ENCODE measurements at regions not wholly inside any gene's neighbourhood (a gene's known extent, or its start where the extent isn't known, plus 50 kb on each side); places are given as distances from the start of the nearest gene placed in this dataset.

DNA sequence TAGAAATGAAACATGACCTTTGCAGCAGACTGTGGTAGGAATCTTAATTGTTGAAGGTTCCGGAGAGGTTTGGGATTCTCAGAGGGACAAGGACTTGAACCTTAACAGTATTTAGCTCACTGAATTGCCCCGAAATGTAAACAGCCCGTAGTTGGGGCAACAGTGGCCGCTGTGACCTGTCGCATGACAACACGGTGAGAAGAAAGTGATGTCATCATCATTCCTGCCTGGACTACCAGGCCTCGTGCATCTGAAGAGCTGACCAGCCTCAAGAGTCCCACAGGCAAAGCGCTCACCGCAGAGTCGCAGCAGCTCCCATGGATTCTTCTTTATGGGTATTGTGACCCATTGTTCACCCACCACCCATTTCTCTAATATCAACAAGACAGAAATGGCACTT is 250.6 kb downstream of the KLF6 start:
- no peak for DNase-seq (ENCODE audit: low spot score in 2 of 2, unreplicated experiment in 2 of 2)
- Mint-ChIP-seq H3K36me3 (no peaks in the 10 kb centered on the region), H3K4me1 (peaks cover 14% of the 10 kb centered on the region), H3K4me3 (no peak overlapping the region), H3K9me3 (no peaks in the 10 kb centered on the region), H3K27ac (no peak overlapping the region), H3K27me3 (ENCODE audit: low read depth) (no peaks in the 10 kb centered on the region)
- TF ChIP-seq, protein P1, sequence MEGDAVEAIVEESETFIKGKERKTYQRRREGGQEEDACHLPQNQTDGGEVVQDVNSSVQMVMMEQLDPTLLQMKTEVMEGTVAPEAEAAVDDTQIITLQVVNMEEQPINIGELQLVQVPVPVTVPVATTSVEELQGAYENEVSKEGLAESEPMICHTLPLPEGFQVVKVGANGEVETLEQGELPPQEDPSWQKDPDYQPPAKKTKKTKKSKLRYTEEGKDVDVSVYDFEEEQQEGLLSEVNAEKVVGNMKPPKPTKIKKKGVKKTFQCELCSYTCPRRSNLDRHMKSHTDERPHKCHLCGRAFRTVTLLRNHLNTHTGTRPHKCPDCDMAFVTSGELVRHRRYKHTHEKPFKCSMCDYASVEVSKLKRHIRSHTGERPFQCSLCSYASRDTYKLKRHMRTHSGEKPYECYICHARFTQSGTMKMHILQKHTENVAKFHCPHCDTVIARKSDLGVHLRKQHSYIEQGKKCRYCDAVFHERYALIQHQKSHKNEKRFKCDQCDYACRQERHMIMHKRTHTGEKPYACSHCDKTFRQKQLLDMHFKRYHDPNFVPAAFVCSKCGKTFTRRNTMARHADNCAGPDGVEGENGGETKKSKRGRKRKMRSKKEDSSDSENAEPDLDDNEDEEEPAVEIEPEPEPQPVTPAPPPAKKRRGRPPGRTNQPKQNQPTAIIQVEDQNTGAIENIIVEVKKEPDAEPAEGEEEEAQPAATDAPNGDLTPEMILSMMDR (IDR thresholded peaks at IDR 0.05; ENCODE audit: unreplicated experiment) = no peak

DNA sequence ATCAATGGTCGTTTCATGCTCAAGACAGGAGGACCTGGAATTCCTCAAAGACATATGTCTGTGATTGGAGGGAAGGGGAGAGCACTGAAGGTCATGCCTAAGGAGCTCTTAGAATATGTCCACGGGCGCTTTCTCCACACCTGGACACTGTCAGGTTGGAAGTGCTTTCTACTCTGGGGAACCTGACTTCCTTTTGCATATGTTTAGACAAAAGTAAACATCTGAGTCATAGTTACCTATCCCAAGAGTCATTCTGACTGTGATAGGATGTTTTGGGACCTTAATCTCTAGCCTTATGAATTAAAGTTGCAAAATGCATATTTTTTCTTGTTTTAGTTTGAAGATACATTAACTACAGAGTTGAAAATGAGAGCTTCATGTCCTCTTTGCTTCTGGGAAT is 251.7 kb downstream of the KLF6 start:
- H3K4me3 Mint-ChIP-seq = no peak overlapping the region
- H3K27ac Mint-ChIP-seq = no peak overlapping the region

DNA sequence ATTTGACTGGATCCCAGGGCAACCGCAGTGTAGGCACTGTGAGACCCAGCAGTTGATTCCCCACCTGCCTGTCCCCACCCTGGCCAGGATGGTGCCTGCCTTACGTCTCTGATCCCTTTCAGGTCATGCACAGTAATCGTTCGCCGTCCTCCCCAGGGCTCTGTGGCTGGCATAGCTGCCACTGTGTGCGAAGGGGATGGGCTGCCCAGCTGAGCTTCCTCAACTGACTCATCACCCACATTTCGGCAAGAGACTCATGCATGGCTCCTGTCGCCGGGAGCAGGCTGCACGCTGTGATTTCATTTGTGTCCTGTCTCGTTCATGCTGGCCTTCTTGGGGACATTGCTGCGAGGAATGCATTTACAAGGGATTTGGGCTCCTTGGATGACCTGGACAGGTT is 252.4 kb downstream of the KLF6 start:
- DNase-seq (ENCODE audit: low spot score in 2 of 2, unreplicated experiment in 2 of 2) = no peak
- Mint-ChIP-seq H3K4me3 (no peak overlapping the region), H3K4me1 (peaks cover 2% of the 10 kb centered on the region), H3K36me3 (no peaks in the 10 kb centered on the region), H3K27me3 (ENCODE audit: low read depth) (no peaks in the 10 kb centered on the region), H3K9me3 (no peaks in the 10 kb centered on the region), H3K27ac (no peak overlapping the region)
- TF ChIP-seq, protein P1 (IDR thresholded peaks at IDR 0.05; ENCODE audit: unreplicated experiment) = no peak

More for the DNA sequence above, 251.7 kb downstream of the KLF6 start:
- Mint-ChIP-seq H3K36me3 (no peaks in the 10 kb centered on the region), H3K4me1 (peaks cover 4% of the 10 kb centered on the region), H3K9me3 (no peaks in the 10 kb centered on the region), H3K27me3 (ENCODE audit: low read depth) (no peaks in the 10 kb centered on the region)
- TF ChIP-seq, protein P1 (IDR thresholded peaks at IDR 0.05; ENCODE audit: unreplicated experiment) = no peak
- DNase-seq (ENCODE audit: low spot score in 2 of 2, unreplicated experiment in 2 of 2) = no peak

DNA sequence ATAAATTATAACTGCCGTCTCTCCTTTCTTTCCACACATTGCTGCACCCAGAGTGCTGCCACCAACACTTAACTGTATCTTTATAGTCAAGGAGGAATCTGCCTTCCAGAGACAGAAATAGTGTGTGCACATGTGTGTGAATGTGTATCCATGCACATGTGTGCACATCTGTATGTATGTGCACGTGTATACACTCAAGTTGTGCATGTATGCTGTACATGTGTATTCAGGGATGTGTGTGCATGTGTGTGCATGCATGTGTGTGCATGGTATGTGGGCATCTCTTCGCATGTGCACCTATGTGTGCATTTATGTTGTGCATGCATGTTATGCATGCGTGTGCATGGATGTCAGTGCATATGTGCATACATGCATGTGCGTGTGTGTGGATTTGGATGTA is 253.3 kb downstream of the KLF6 start:
- Mint-ChIP-seq H3K9me3 (no peaks in the 10 kb centered on the region), H3K27ac (no peak overlapping the region), H3K4me3 (no peak overlapping the region), H3K36me3 (no peaks in the 10 kb centered on the region), H3K4me1 (peaks cover 6% of the 10 kb centered on the region), H3K27me3 (ENCODE audit: low read depth) (no peaks in the 10 kb centered on the region)
- TF ChIP-seq, protein P1 (IDR thresholded peaks at IDR 0.05; ENCODE audit: unreplicated experiment) = no peak
- no peak for DNase-seq (ENCODE audit: low spot score in 2 of 2, unreplicated experiment in 2 of 2)

DNA sequence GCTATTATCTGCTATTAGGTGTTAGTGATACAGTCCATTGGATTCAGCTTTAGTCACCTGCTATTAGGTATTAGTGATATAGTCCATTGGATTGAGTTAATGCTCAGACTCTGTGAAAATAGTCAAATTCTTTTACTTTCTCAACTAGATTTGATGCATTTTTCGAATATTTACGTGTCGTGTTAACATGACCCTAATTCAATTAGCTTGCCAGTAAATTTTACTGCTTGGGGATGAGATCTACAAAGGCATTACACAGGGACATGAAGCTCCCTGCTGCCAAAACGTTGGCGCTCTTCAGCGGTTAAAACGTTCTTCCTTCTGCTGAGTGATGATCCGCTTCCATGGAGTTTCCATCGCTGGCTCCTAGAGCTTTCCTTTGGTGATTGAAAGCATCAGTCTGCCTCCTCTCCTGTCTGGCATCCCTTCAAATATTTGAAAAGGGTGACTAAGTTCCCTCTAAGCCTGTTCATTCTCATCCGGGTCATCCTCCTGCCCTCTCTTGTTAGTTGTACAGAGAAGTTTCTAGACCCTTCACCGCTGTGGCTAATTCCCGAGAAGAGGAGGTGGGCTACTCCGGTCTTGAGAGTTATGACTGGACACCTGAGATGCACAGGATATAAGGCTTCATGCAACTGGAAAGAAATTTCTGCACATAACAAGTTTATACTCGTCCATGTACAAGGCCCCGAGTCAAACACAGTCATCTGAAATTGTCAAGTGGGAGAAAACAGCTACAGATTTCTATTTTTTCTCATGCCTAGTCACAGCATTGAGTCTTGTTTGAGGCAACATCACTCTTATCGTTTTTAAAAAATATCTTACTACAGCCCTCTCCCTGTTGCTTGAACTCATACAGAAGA is 254.0 kb downstream of the KLF6 start:
- no peaks in the 10 kb centered on the region for H3K9me3 Mint-ChIP-seq
- no peaks in the 10 kb centered on the region for H3K36me3 Mint-ChIP-seq
- no peaks in the 10 kb centered on the region for H3K27me3 Mint-ChIP-seq (ENCODE audit: low read depth)
- H3K27ac Mint-ChIP-seq = no peak overlapping the region
- peaks cover 6% of the 10 kb centered on the region for H3K4me1 Mint-ChIP-seq
- no peak for DNase-seq (ENCODE audit: low spot score in 2 of 2, unreplicated experiment in 2 of 2)
- H3K4me3 Mint-ChIP-seq = no peak overlapping the region
- TF ChIP-seq, protein P1 (IDR thresholded peaks at IDR 0.05; ENCODE audit: unreplicated experiment) = no peak

Measured in mesothelial cell of epicardium (in vitro differentiated cells).